Pulmonary artery endothelial cell (primary cell): ENCODE measurements at regions not wholly inside any gene's neighbourhood (a gene's known extent, or its start where the extent isn't known, plus 50 kb on each side); places are given as distances from the start of the nearest gene placed in this dataset.
"Not testable (repeated sequence)": the region's sequence is repeated elsewhere in the genome, so short reads cannot be mapped to it uniquely, and the experiment has no call there.

Experiments
- DNase-seq: peaks from one replicate; pipeline ENCODE4 v3.0.0-alpha.2; 2011; ENCODE audit warnings: low read depth, low spot score

- DNase-seq = not testable (repeated sequence)
Observed at GRCh38 chr7:150193866-150194265, 129.3 kb upstream of the LRRC61 start.
